ENCODE measurements at regions not wholly inside any gene's neighbourhood (a gene's known extent, or its start where the extent isn't known, plus 50 kb on each side); places are given as distances from the start of the nearest gene placed in this dataset.

DNA sequence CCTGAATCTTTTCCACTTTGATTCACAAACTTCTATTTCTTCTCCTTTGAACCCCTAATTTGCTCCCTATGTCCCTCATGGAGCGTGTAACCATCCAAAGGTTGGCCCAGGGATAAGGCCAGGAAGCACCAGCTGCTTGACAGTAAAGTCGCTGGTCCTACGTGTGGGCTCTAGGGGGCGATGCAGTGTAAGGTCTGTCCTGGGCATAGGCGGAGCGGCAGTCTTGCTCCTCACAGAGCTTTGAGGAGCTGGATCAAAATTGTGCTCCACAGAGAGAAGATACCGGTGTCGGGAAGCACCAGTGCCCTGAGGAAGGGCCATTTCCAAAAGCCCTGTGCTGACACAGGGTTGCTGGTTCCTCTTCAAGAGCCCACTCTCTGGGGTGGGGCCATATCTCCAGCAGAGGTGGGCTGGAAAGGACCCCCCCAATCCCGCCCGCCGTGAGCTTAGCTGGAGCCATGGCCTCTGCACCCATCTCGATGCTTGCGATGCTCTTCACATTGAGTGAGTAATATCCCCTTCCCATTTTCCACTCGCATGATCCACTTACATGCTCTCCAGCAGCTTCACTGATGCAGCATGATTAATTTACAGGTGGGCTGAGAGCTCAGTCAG, 49.9 kb upstream of the OR4E1 start:
- no peak for DNase-seq

Measured in right kidney (tissue), 1 donor.